Heart left ventricle (tissue), 13 donors: ENCODE measurements at regions not wholly inside any gene's neighbourhood (a gene's known extent, or its start where the extent isn't known, plus 50 kb on each side); places are given as distances from the start of the nearest gene placed in this dataset.

ENCODE experiments used
- POLR2A ChIP-seq, 2 donors: fragments of 450-650 bp; IDR thresholded peaks; one replicate each; pipeline ENCODE4 v1.6.1; 2017; ENCODE audit warnings: antibody characterized with exemption in 2 of 2, mild to moderate bottlenecking in 2 of 2, moderate library complexity in 2 of 2
- TF ChIP-seq, protein P1 (sequence below), 12 donors: fragments of 200-600 bp; sonication (generic) in 4 of 12; IDR thresholded peaks; one replicate each; pipeline versions ENCODE4 v1.5.0 to v1.8.0; 2018 to 2022; ENCODE audit warnings: antibody characterized with exemption in 12 of 12, mild to moderate bottlenecking in 5 of 12
- donor health status: ischemic (EF 13 %, LVEDD 7.1; RV severe dilation, severe dysfunction).
- donor health status: DM: no; HTN: yes; CAD: no.
- donor health status: DM: no; HTN: no; CAD: no.
- donor health status: ischemic (EF 25% LVEDD 6.9; RV normal size, moderate dysfunction).
- donor health status: ischemic (EF 25% LVEDD 5.7; RV mildly dilated, moderate dysfunction).
- donor health status: ischemic (EF 35%, LVEDD 5.7; RV mildly dilated, moderate dysfunction).
- donor health status: nonischemic (EF 11% LVEDD 7.7; RV severe dilation, severe dysfunction).
- donor health status: DM: yes; HTN: yes; CAD: no.
- donor health status: PGD.
- donor health status: ischemic (EF 29% LVEDD 5.4; RV normal size, mild dysfunction).
- donor health status: nonischemic (EF 23%, LVEDD 6.1; RV moderate dilation, normal function).

DNA sequence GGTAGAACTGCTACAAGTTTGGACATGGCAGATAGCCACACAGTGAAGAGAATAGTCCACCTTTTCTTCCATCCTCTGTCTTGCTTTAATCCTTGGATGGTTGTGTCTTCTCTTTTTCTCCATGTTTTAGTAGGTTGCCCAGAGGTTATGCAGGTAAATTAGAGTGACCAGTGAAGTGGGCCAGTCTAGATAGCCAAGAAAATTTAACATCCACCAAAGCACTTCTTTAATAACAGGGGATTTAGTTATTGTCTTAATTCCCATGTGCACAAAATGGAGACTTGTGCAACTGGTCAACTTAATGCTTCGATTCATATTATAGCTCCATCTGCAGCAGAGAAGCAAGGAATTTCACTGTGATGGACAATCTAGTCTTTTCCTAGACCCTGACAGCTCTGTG lies 58.8 kb upstream of the RCN1 start:
- TF ChIP-seq POLR2A (IDR thresholded peaks at IDR 0.05) = no peak
- TF ChIP-seq, protein P1, sequence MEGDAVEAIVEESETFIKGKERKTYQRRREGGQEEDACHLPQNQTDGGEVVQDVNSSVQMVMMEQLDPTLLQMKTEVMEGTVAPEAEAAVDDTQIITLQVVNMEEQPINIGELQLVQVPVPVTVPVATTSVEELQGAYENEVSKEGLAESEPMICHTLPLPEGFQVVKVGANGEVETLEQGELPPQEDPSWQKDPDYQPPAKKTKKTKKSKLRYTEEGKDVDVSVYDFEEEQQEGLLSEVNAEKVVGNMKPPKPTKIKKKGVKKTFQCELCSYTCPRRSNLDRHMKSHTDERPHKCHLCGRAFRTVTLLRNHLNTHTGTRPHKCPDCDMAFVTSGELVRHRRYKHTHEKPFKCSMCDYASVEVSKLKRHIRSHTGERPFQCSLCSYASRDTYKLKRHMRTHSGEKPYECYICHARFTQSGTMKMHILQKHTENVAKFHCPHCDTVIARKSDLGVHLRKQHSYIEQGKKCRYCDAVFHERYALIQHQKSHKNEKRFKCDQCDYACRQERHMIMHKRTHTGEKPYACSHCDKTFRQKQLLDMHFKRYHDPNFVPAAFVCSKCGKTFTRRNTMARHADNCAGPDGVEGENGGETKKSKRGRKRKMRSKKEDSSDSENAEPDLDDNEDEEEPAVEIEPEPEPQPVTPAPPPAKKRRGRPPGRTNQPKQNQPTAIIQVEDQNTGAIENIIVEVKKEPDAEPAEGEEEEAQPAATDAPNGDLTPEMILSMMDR (IDR thresholded peaks at IDR 0.05) = no peak
